ENCODE measurements at regions not wholly inside any gene's neighbourhood (a gene's known extent, or its start where the extent isn't known, plus 50 kb on each side); places are given as distances from the start of the nearest gene placed in this dataset.

GRCh38 chr13:76043874-76044273, 407.7 kb downstream of the LMO7 start:
- 30 to 32% methylated on average over 1 of the region's 1 CpG for WGBS, 2 experiments (ENCODE audit: low coverage in 1 of 2, low lambda C conversion rate in 2 of 2, missing lambda C conversion rate in 2 of 2)
- no peaks in the 10 kb centered on the region for H3K27me3 ChIP-seq (replicated peaks; ENCODE audit: insufficient read depth)

DNA sequence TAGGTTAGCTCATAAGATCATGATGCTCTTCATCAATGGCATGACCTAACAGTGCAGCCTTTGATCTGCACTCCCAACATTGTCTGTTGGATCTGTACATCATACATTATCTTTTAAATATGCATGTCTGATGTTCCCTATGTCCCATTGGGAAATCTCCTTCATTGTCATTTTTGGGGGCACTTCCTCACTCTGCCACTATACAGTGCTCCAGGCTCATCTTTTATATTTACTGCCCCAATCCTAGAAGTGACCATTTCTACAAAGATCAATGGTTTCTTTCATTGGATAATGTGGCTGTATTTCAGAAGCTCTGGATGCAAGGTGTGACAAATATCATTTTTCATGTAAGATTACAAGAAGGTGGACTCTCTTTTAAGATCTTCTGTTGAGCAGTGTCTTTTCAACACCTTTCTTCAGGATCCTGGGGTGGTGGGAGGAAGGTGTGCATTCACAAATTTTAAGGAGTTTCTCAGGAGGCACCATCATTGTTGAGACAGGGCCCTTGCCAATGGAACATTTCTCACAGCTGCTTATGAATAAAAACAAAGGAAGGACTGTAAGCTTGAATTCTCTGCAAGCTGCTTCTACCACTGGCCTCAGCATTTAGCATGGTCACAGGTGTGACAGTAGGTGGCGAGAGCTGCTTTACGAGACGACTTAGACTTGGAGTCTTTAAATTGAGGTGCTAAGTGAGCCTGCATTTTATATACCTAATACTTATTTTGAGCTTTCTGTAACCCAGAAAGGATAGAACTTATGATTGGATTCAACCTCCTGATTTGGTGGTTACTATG, 403.0 kb downstream of the LMO7 start:
- Histone ChIP-seq H3K9ac (no peak overlapping the region), H3K4me1 (ENCODE audit: insufficient read depth) (no peaks in the 10 kb centered on the region), H3K4me3 (no peak overlapping the region), H3K79me2 (ENCODE audit: insufficient read depth) (no peaks in the 10 kb centered on the region), H3K27ac (no peak overlapping the region), H3F3A (ENCODE audit: insufficient read depth) (no peaks in the 10 kb centered on the region), H3K36me3 (ENCODE audit: low read depth) (no peaks in the 10 kb centered on the region), H3K9me2 (ENCODE audit: insufficient read depth) (no peaks in the 10 kb centered on the region), H3K4me2 (ENCODE audit: unreplicated experiment) (no peak overlapping the region), H2AFZ (no peak overlapping the region), H4K20me1 (ENCODE audit: insufficient read depth) (no peaks in the 10 kb centered on the region), H3K9me3 (ENCODE audit: low read depth) (no peaks in the 10 kb centered on the region), H3K27me3 (replicated peaks; ENCODE audit: insufficient read depth) (no peaks in the 10 kb centered on the region)
- DNase-seq = no peak
- TF ChIP-seq EZH2phosphoT487 (IDR thresholded peaks at IDR 0.05; ENCODE audit: insufficient read depth, low read depth) (no peak), EZH2 (IDR thresholded peaks at IDR 0.05; ENCODE audit: insufficient read depth, poor library complexity, severe bottlenecking) (no peak)
- in situ Hi-C loops (cut with MboI) = no loop called here
- WGBS, 2 experiments (ENCODE audit: low coverage in 1 of 2, low lambda C conversion rate in 2 of 2, missing lambda C conversion rate in 2 of 2) = 72 to 75% methylated on average over 3 of the region's 3 CpGs

More at GRCh38 chr13:76043874-76044273, 407.7 kb downstream of the LMO7 start:
- Histone ChIP-seq H3K4me2 (ENCODE audit: unreplicated experiment) (no peak overlapping the region), H3K36me3 (ENCODE audit: low read depth) (no peaks in the 10 kb centered on the region), H3K4me1 (ENCODE audit: insufficient read depth) (no peaks in the 10 kb centered on the region), H3K27ac (no peak overlapping the region), H3F3A (ENCODE audit: insufficient read depth) (no peaks in the 10 kb centered on the region), H3K9me3 (ENCODE audit: low read depth) (no peaks in the 10 kb centered on the region), H2AFZ (no peak overlapping the region), H4K20me1 (ENCODE audit: insufficient read depth) (no peaks in the 10 kb centered on the region), H3K9me2 (ENCODE audit: insufficient read depth) (no peaks in the 10 kb centered on the region), H3K79me2 (ENCODE audit: insufficient read depth) (no peaks in the 10 kb centered on the region), H3K4me3 (no peak overlapping the region), H3K9ac (no peak overlapping the region)
- DNase-seq = no peak
- in situ Hi-C loops (cut with MboI) = no loop called here
- TF ChIP-seq EZH2phosphoT487 (IDR thresholded peaks at IDR 0.05; ENCODE audit: insufficient read depth, low read depth) (no peak), EZH2 (IDR thresholded peaks at IDR 0.05; ENCODE audit: insufficient read depth, poor library complexity, severe bottlenecking) (no peak)

- Histone ChIP-seq H3K9me3 (ENCODE audit: low read depth) (no peaks in the 10 kb centered on the region), H3K27me3 (replicated peaks; ENCODE audit: insufficient read depth) (no peaks in the 10 kb centered on the region), H3K79me2 (ENCODE audit: insufficient read depth) (no peaks in the 10 kb centered on the region), H4K20me1 (ENCODE audit: insufficient read depth) (no peaks in the 10 kb centered on the region), H3K4me1 (ENCODE audit: insufficient read depth) (no peaks in the 10 kb centered on the region), H3K9me2 (ENCODE audit: insufficient read depth) (no peaks in the 10 kb centered on the region), H3K9ac (no peak overlapping the region), H3K27ac (no peak overlapping the region), H3K36me3 (ENCODE audit: low read depth) (no peaks in the 10 kb centered on the region), H3K4me2 (ENCODE audit: unreplicated experiment) (no peak overlapping the region), H2AFZ (no peak overlapping the region), H3K4me3 (no peak overlapping the region), H3F3A (ENCODE audit: insufficient read depth) (no peaks in the 10 kb centered on the region)
- TF ChIP-seq EZH2 (IDR thresholded peaks at IDR 0.05; ENCODE audit: insufficient read depth, poor library complexity, severe bottlenecking) = no peak
- TF ChIP-seq EZH2phosphoT487 (IDR thresholded peaks at IDR 0.05; ENCODE audit: insufficient read depth, low read depth) = no peak
- in situ Hi-C loops (cut with MboI) = no loop called here
- 0 to 15% methylated on average over 1 of the region's 1 CpG for WGBS, 2 experiments (ENCODE audit: low coverage in 1 of 2, low lambda C conversion rate in 2 of 2, missing lambda C conversion rate in 2 of 2)
- DNase-seq = no peak
Measured at GRCh38 chr13:76036176-76036575, 400.0 kb downstream of the LMO7 start.

DNA sequence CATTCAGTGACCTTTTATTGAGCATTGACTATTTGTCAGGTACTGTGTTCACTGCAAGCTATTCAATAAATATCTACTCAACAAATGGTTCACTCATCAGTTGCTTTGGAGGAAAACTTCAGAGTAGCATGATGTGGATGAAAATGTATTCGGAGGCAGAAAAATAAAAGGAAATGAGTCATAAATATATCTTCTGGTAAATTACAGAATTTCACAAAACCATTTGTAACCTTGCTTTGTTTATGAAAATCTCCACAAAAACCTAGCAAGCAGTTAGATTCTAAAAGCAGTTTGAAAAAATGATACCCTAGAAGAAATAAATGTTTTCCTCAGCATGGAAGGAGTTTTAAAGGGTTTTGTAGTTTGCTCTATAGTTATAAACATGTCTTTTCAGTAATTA, 399.6 kb downstream of the LMO7 start:
- no peaks in the 10 kb centered on the region for H3K36me3 ChIP-seq (ENCODE audit: low read depth)
- 0 out of 2 replicates have a peak, but pooled peaks cover under 1% of the 10 kb centered on the region for H3K27me3 ChIP-seq (replicated peaks; ENCODE audit: insufficient read depth)
- H3K79me2 ChIP-seq (ENCODE audit: insufficient read depth) = no peaks in the 10 kb centered on the region
- no peaks in the 10 kb centered on the region for H3K9me3 ChIP-seq (ENCODE audit: low read depth)
- H3F3A ChIP-seq (ENCODE audit: insufficient read depth) = no peaks in the 10 kb centered on the region
- no peak overlapping the region for H3K4me2 ChIP-seq (ENCODE audit: unreplicated experiment)
- in situ Hi-C loops (cut with MboI) = no loop called here
- no peaks in the 10 kb centered on the region for H4K20me1 ChIP-seq (ENCODE audit: insufficient read depth)
- H3K4me1 ChIP-seq (ENCODE audit: insufficient read depth) = no peaks in the 10 kb centered on the region
- WGBS, 2 experiments (ENCODE audit: low coverage in 1 of 2, low lambda C conversion rate in 2 of 2, missing lambda C conversion rate in 2 of 2) = 8 to 10% methylated on average over 1 of the region's 1 CpG
- TF ChIP-seq EZH2 (IDR thresholded peaks at IDR 0.05; ENCODE audit: insufficient read depth, poor library complexity, severe bottlenecking) (no peak), EZH2phosphoT487 (IDR thresholded peaks at IDR 0.05; ENCODE audit: insufficient read depth, low read depth) (no peak)
- no peak overlapping the region for H3K27ac ChIP-seq
- H3K4me3 ChIP-seq = no peak overlapping the region
- no peak for DNase-seq
- H3K9ac ChIP-seq = no peak overlapping the region
- H2AFZ ChIP-seq = no peak overlapping the region
- H3K9me2 ChIP-seq (ENCODE audit: insufficient read depth) = no peaks in the 10 kb centered on the region
